ENCODE measurements at regions not wholly inside any gene's neighbourhood (a gene's known extent, or its start where the extent isn't known, plus 50 kb on each side); places are given as distances from the start of the nearest gene placed in this dataset.
"Not testable (repeated sequence)": the region's sequence is repeated elsewhere in the genome, so short reads cannot be mapped to it uniquely, and the experiment has no call there.

DNA sequence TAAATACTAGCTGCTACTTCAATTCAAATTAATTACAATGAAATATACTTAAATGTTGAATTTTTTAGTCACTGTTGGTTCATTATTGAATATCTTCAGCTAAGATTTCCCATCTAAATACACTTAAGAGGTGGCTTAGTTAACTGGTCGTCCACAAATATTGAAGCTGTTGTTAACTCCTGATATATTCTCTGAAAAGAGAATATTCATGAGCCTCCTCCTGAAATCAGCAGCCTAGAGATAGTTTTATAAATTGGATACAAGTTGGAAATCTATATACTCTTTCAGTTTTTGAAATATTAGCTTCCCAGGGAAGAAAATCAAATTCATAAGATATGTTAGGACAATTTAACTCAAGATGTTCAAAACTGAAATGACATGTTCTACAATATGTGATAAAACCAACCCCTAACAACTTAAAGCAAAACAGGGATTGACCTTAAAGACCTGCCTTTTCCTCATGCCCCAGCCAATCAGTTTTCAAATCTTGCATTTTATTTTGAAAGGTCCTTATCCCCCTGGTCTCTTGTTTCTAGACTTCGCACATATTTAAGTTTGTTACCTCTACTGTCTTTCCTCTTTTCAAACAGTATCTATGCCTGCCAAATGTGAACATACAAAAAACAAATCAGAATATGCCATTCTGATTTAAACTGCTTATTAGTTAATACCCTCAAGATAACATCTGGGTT lies 2784.9 kb downstream of the RPIA start:
- TF ChIP-seq, protein P1, sequence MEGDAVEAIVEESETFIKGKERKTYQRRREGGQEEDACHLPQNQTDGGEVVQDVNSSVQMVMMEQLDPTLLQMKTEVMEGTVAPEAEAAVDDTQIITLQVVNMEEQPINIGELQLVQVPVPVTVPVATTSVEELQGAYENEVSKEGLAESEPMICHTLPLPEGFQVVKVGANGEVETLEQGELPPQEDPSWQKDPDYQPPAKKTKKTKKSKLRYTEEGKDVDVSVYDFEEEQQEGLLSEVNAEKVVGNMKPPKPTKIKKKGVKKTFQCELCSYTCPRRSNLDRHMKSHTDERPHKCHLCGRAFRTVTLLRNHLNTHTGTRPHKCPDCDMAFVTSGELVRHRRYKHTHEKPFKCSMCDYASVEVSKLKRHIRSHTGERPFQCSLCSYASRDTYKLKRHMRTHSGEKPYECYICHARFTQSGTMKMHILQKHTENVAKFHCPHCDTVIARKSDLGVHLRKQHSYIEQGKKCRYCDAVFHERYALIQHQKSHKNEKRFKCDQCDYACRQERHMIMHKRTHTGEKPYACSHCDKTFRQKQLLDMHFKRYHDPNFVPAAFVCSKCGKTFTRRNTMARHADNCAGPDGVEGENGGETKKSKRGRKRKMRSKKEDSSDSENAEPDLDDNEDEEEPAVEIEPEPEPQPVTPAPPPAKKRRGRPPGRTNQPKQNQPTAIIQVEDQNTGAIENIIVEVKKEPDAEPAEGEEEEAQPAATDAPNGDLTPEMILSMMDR (IDR thresholded peaks at IDR 0.05) = not testable (repeated sequence)
- not testable (repeated sequence) for TF ChIP-seq POLR2A (IDR thresholded peaks at IDR 0.05)

All from esophagus squamous epithelium (tissue), 4 donors.